ENCODE measurements at regions not wholly inside any gene's neighbourhood (a gene's known extent, or its start where the extent isn't known, plus 50 kb on each side); places are given as distances from the start of the nearest gene placed in this dataset.

GRCh38 chr5:142507531-142508372 is 178.1 kb downstream of the FGF1 start:
- no peak for DNase-seq

- DNase-seq = no peak
Measured at GRCh38 chr5:142506756-142507155, 179.1 kb downstream of the FGF1 start.

- no peak for DNase-seq
Measured at GRCh38 chr5:142506046-142506445, 179.8 kb downstream of the FGF1 start.

- no peak for DNase-seq
Measured at GRCh38 chr5:142501890-142502289, 177.1 kb upstream of the SPRY4 start.

- peak; percentile 19 for DNase-seq
Measured at GRCh38 chr5:142500227-142500905, 175.5 kb upstream of the SPRY4 start.

GRCh38 chr5:142499591-142500226 is 174.9 kb upstream of the SPRY4 start:
- DNase-seq = peak; percentile 19

GRCh38 chr5:142498298-142498697 is 173.5 kb upstream of the SPRY4 start:
- no peak for DNase-seq

- no peak for DNase-seq
Measured at GRCh38 chr5:142495531-142495930, 170.7 kb upstream of the SPRY4 start.

- no peak for DNase-seq
Measured at GRCh38 chr5:142493875-142494518, 169.2 kb upstream of the SPRY4 start.

- no peak for DNase-seq
Measured at GRCh38 chr5:142492781-142493281, 168.0 kb upstream of the SPRY4 start.

- DNase-seq = no peak
Measured at GRCh38 chr5:142491679-142492078, 166.9 kb upstream of the SPRY4 start.

GRCh38 chr5:142491270-142491669 is 166.4 kb upstream of the SPRY4 start:
- DNase-seq = no peak

- no peak for DNase-seq
Measured at GRCh38 chr5:142486581-142486980, 161.8 kb upstream of the SPRY4 start.

- DNase-seq = no peak
Measured at GRCh38 chr5:142486020-142486419, 161.2 kb upstream of the SPRY4 start.

- no peak for DNase-seq
Measured at GRCh38 chr5:142484821-142485387, 160.1 kb upstream of the SPRY4 start.

GRCh38 chr5:142482207-142482606 is 157.4 kb upstream of the SPRY4 start:
- DNase-seq = no peak

GRCh38 chr5:142481410-142481809 is 156.6 kb upstream of the SPRY4 start:
- DNase-seq = no peak

- DNase-seq = no peak
Measured at GRCh38 chr5:142479854-142480519, 155.2 kb upstream of the SPRY4 start.

GRCh38 chr5:142479150-142479549 is 154.3 kb upstream of the SPRY4 start:
- no peak for DNase-seq

GRCh38 chr5:142478113-142478512 is 153.3 kb upstream of the SPRY4 start:
- no peak for DNase-seq

GRCh38 chr5:142475102-142475513 is 150.3 kb upstream of the SPRY4 start:
- DNase-seq = no peak

GRCh38 chr5:142474431-142475094 is 149.7 kb upstream of the SPRY4 start:
- DNase-seq = no peak

All from activated CD8-positive, alpha-beta memory T cell treated with anti-CD3 and anti-CD28 coated beads for 24 hours (primary cell).